Gastroesophageal sphincter (tissue), 3 donors: ENCODE measurements at regions not wholly inside any gene's neighbourhood (a gene's known extent, or its start where the extent isn't known, plus 50 kb on each side); places are given as distances from the start of the nearest gene placed in this dataset.

Experiments
- CTCF ChIP-seq, 4 experiments: fragments of 200-600 bp in 2 of 4; fragments of 450-650 bp in 2 of 4; sonication (generic) in 1 of 4; IDR thresholded peaks; one replicate each; pipeline ENCODE4 v1.5.1; 2017 to 2019; ENCODE audit warnings: antibody characterized with exemption in 4 of 4, mild to moderate bottlenecking in 2 of 4, moderate library complexity in 2 of 4
- EP300 ChIP-seq: sonication (generic); formaldehyde crosslinking; IDR thresholded peaks from one replicate; pipeline ENCODE4 v1.6.1; 2017; ENCODE audit warnings: antibody characterized with exemption, mild to moderate bottlenecking
- POLR2A ChIP-seq, 2 donors: fragments of 450-650 bp; IDR thresholded peaks; one replicate each; pipeline ENCODE4 v1.6.1; 2017; ENCODE audit warnings: antibody characterized with exemption in 2 of 2, mild to moderate bottlenecking in 2 of 2, moderate library complexity in 1 of 2
- POLR2AphosphoS5 ChIP-seq: sonication (generic); formaldehyde crosslinking; IDR thresholded peaks from one replicate; pipeline ENCODE4 v1.6.1; 2017; ENCODE audit warnings: antibody characterized with exemption

- TF ChIP-seq EP300 (no peak), CTCF (IDR thresholded peaks at IDR 0.05) (no peak), POLR2A (IDR thresholded peaks at IDR 0.05) (no peak), POLR2AphosphoS5 (no peak)
These were observed 58.6 kb upstream of the ARHGEF3 start for GRCh38 chr3:56860351-56860750.
